ENCODE measurements at regions not wholly inside any gene's neighbourhood (a gene's known extent, or its start where the extent isn't known, plus 50 kb on each side); places are given as distances from the start of the nearest gene placed in this dataset.
"Not testable (repeated sequence)": the region's sequence is repeated elsewhere in the genome, so short reads cannot be mapped to it uniquely, and the experiment has no call there.

- H3K36me3 ChIP-seq, H3K27ac ChIP-seq, ATAC-seq, H3K4me3 ChIP-seq, H3K9me3 ChIP-seq, H3K27me3 ChIP-seq, H3K4me1 ChIP-seq: not testable (repeated sequence)
- WGBS, 2 donors (ENCODE audit: low coverage in 1 of 2) = 100% methylated on average over 1 of the region's 4 CpGs; no CpG with 5 or more reads in 1 of the 2 donors
These were observed 1295.1 kb downstream of the RPIA start for GRCh38 chr2:89986532-89986931.

- H3K4me1 ChIP-seq = not testable (repeated sequence)
These were observed 1305.3 kb downstream of the RPIA start for GRCh38 chr2:89996779-89997178.

GRCh38 chr2:90004553-90004952, 1313.1 kb downstream of the RPIA start:
- ATAC-seq, H3K27ac ChIP-seq, H3K27me3 ChIP-seq, H3K36me3 ChIP-seq, H3K9me3 ChIP-seq, H3K4me1 ChIP-seq, H3K4me3 ChIP-seq: not testable (repeated sequence)

More at GRCh38 chr2:89996779-89997178, 1305.3 kb downstream of the RPIA start:
- H3K36me3 ChIP-seq, H3K4me3 ChIP-seq, ATAC-seq, H3K9me3 ChIP-seq, H3K27ac ChIP-seq, H3K27me3 ChIP-seq: not testable (repeated sequence)

- H3K9me3 ChIP-seq, H3K4me1 ChIP-seq, H3K27me3 ChIP-seq, ATAC-seq, H3K36me3 ChIP-seq, H3K4me3 ChIP-seq, H3K27ac ChIP-seq: not testable (repeated sequence)
- WGBS, 2 donors (ENCODE audit: low coverage in 1 of 2) = no CpG with 5 or more reads among the region's 4 CpGs
These were observed 1319.1 kb downstream of the RPIA start for GRCh38 chr2:90010442-90011100.

GRCh38 chr2:90011101-90011443, 1319.6 kb downstream of the RPIA start:
- H3K27me3 ChIP-seq, H3K9me3 ChIP-seq, H3K4me1 ChIP-seq, H3K27ac ChIP-seq, ATAC-seq, H3K36me3 ChIP-seq, H3K4me3 ChIP-seq: not testable (repeated sequence)

- H3K36me3 ChIP-seq, H3K27ac ChIP-seq, H3K4me1 ChIP-seq, H3K9me3 ChIP-seq, H3K4me3 ChIP-seq, ATAC-seq, H3K27me3 ChIP-seq: not testable (repeated sequence)
- 0% methylated on average over 1 of the region's 1 CpG; no CpG with 5 or more reads in 1 of the 2 donors for WGBS, 2 donors (ENCODE audit: low coverage in 1 of 2)
These were observed 1328.4 kb downstream of the RPIA start for GRCh38 chr2:90019908-90020307.

- H3K27ac ChIP-seq, H3K36me3 ChIP-seq, H3K9me3 ChIP-seq, H3K4me3 ChIP-seq, ATAC-seq, H3K4me1 ChIP-seq, H3K27me3 ChIP-seq: not testable (repeated sequence)
- no CpG with 5 or more reads among the region's 9 CpGs for WGBS, 2 donors (ENCODE audit: low coverage in 1 of 2)
These were observed 1329.8 kb downstream of the RPIA start for GRCh38 chr2:90021234-90021633.

- ATAC-seq, H3K36me3 ChIP-seq, H3K9me3 ChIP-seq, H3K27ac ChIP-seq, H3K4me3 ChIP-seq, H3K4me1 ChIP-seq: not testable (repeated sequence)
- WGBS, 2 donors (ENCODE audit: low coverage in 1 of 2) = no CpG with 5 or more reads among the region's 3 CpGs
- TF ChIP-seq CTCF (IDR thresholded peaks at IDR 0.05) = peak in 1 of 4 experiments; percentile 33
- H3K27me3 ChIP-seq = peaks cover 16% of the 10 kb centered on the region
These were observed 1335.8 kb downstream of the RPIA start for GRCh38 chr2:90027231-90027643.

GRCh38 chr2:90028381-90029079, 1337.1 kb downstream of the RPIA start:
- ATAC-seq, H3K9me3 ChIP-seq, H3K4me3 ChIP-seq, H3K4me1 ChIP-seq, H3K36me3 ChIP-seq, H3K27ac ChIP-seq: not testable (repeated sequence)
- 70% methylated on average over 5 of the region's 8 CpGs; no CpG with 5 or more reads in 1 of the 2 donors for WGBS, 2 donors (ENCODE audit: low coverage in 1 of 2)
- H3K27me3 ChIP-seq = peaks cover 16% of the 10 kb centered on the region

GRCh38 chr2:90029080-90029428, 1337.6 kb downstream of the RPIA start:
- H3K27ac ChIP-seq, H3K36me3 ChIP-seq, ATAC-seq, H3K4me1 ChIP-seq, H3K4me3 ChIP-seq, H3K9me3 ChIP-seq: not testable (repeated sequence)
- no CpG with 5 or more reads among the region's 1 CpG for WGBS, 2 donors (ENCODE audit: low coverage in 1 of 2)
- H3K27me3 ChIP-seq = peaks cover 16% of the 10 kb centered on the region

GRCh38 chr2:90032269-90032668, 1340.8 kb downstream of the RPIA start:
- H3K4me1 ChIP-seq, H3K9me3 ChIP-seq, H3K27ac ChIP-seq, H3K4me3 ChIP-seq, H3K36me3 ChIP-seq, ATAC-seq: not testable (repeated sequence)
- H3K27me3 ChIP-seq = peaks cover 16% of the 10 kb centered on the region
- no CpG with 5 or more reads among the region's 2 CpGs for WGBS, 2 donors (ENCODE audit: low coverage in 1 of 2)

- ATAC-seq, H3K36me3 ChIP-seq, H3K4me1 ChIP-seq, H3K27ac ChIP-seq, H3K9me3 ChIP-seq, H3K4me3 ChIP-seq: not testable (repeated sequence)
- WGBS, 2 donors (ENCODE audit: low coverage in 1 of 2) = no CpG with 5 or more reads among the region's 1 CpG
- peaks cover 25% of the 10 kb centered on the region for H3K27me3 ChIP-seq
These were observed 1344.9 kb downstream of the RPIA start for GRCh38 chr2:90036335-90036734.

- not testable (repeated sequence) for ATAC-seq, H3K36me3 ChIP-seq, H3K9me3 ChIP-seq, H3K4me1 ChIP-seq, H3K4me3 ChIP-seq, H3K27ac ChIP-seq
- no CpG with 5 or more reads among the region's 4 CpGs for WGBS, 2 donors (ENCODE audit: low coverage in 1 of 2)
- peaks cover 25% of the 10 kb centered on the region for H3K27me3 ChIP-seq
These were observed 1347.6 kb downstream of the RPIA start for GRCh38 chr2:90039093-90039492.

All from gastroesophageal sphincter (tissue), 4 donors.